Brain pericyte (primary cell): ENCODE measurements at regions not wholly inside any gene's neighbourhood (a gene's known extent, or its start where the extent isn't known, plus 50 kb on each side); places are given as distances from the start of the nearest gene placed in this dataset.
"Not testable (repeated sequence)": the region's sequence is repeated elsewhere in the genome, so short reads cannot be mapped to it uniquely, and the experiment has no call there.

Experiments
- DNase-seq: peaks from one replicate; pipeline ENCODE4 v3.0.0-alpha.2; 2012; ENCODE audit warnings: low read depth, low spot score

DNA sequence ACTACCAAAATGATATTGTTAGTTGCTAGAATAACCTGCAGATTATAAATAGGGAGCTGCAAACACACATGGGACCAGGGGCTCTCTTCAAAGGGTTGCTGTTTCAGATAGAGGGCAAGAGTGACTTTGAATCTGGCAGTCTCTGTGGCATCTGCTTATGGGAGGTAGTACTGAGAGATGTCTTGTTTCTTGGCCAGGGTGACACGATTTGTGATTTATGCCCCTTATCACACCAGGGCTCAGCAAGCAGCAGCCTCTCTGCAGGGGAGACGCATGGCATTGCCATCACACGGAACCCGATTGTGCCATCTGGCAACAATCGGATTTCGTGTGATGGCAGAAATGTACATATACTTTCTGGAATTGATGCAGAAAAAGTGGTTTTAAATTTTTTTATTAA lies 615.6 kb downstream of the ZNF608 start:
- DNase-seq: no peak

DNA sequence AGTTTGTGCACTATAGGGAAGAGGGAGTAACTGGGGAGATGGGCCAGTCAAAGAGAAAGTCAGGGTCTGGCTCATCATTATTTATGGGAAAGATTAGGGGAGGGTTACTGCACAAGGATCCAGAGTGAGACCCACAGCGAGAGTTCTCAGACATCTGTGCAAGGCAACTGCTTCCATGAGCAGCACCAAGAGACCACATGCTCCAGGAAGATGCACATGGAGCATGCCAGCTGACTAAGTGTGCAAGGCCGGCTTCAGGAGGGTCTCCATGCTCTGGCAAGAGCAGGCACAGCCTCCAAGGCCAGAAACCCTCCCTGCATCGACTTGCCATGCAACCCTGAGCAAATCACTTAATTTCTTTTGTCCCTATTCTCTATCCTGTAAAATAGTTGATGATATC lies 616.9 kb downstream of the CSNK1G3 start:
- DNase-seq: no peak

DNA sequence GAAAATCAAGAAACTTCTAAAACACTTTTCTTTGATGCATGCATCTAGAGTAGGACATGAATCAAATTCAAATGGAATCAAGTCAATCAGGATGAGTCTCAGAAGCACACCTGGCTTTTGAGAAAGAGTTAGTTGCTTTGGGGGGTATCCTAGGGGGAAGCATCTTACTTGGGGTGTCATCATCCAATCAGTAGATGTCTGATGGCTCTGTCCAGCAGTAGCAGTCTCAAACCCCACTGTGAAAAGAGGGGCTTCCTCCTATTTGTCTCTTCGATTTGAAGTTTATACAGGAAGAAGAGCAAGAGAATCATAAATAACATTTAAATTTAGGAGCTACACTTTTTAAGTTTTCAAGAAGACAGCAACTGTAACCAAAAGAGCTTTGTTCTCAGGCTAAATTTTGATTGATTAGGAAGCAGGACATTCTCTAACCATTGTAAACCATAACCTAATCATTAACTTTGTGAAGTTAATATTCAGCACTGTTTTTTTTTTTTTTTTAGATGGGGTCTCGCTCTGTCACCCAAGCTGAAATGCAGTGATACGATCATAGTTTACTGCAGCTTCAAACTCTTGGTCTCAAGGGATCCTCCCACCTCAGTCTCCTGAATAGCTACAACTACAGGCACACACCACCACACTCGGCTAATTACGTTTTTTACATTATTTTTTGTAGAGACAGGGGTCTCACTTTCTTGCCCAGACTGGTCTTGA lies 614.7 kb downstream of the CSNK1G3 start:
- DNase-seq: no peak

DNA sequence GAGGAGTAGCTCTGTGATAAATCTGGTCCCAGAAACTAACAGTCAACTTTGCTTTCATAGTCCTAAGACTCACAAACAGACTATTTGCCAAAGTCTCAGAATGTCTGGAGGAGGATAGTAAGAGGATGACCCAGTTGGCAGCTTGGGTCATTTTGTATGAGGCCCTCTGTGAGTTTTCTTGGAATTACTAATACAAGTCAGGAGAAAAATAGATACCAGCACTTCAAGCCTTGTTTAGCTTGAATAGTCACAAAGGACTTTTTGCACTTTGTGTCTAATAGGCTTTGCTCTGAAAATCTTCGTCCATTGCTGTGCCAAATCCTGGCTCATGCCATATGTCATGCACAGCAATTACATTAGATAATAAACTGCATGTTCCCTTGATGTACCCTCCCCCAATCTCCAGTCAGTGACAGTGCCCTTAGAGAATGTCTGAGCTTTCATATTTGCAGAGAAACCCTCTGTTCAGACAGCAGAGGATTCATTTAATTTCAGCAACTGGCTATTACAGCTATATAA lies 612.8 kb downstream of the CSNK1G3 start:
- DNase-seq: no peak

DNA sequence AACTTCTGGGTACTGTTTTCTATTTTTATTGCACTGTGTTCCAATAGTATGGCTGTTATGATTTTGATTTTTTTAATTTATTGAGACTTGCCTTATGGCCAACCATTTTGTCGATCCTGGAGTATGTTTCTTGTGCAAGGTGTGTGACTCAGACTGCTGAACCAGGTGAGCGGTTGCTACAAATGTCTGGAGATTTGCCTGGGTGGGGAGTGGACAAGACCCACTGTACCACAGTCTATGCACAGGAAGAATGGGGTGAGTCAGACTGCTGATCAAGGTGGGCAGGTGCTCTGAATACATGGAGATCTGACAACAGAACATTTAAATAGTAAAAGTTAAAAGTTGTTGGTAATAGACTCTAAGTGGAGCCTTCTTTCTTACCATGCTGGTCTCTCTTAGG lies 609.2 kb downstream of the CSNK1G3 start:
- no peak for DNase-seq

DNA sequence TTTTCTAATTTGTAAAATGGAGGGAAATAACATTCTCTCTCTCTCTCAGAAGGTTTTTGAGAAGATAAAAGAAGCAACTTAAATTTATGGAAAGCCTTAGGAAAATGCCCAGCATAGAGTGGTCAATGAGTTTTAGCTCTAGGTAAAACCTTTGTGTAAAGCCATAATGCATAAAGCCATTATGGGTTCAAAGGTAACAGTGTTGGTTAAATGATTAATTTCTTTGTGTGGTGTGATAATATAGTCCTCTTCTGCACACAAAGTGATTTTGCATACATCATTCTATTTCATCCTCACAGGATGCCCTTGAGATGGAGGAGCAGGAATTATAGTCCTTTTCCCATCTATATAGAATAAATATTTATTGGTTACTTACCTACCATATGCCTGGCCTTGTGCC lies 602.9 kb downstream of the CSNK1G3 start:
- no peak for DNase-seq

DNA sequence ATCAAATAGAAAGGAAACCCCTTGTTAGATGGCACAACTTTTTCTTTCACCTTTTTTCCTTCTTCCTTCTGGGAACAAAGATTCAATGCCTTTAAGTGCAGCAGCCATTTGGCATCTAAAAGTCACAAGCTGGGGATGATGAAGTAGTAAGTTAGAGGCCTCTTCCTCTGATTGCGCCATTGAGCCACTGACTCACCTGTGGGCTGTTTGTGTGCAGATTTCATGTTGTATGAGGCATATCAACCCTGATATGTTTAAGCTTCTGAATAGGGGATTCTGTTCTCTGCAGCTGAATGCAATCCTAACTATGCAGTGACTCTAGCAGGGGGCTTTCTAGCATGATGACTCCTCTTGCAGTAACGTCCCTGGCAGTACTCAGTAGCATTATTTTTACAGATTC lies 599.9 kb downstream of the CSNK1G3 start:
- no peak for DNase-seq

DNA sequence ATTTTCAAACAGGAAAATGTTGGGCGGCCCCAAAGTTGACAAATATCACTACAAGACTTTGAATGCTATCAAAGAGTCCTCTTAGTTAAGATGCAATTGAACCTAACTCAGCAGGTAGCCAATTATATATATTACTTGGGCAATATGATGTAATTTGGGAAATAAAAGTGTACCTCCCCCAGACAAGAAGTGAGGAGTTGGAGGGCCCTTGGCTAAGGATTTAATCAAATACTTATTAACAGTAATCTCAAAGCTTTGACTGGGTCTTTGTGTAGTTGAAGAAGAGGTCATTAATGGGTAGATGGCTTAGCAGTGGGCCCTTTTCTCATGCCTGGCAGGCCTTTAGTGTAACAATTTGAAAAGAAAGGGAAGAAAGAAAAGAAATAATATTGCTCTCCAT lies 599.0 kb downstream of the CSNK1G3 start:
- no peak for DNase-seq

DNA sequence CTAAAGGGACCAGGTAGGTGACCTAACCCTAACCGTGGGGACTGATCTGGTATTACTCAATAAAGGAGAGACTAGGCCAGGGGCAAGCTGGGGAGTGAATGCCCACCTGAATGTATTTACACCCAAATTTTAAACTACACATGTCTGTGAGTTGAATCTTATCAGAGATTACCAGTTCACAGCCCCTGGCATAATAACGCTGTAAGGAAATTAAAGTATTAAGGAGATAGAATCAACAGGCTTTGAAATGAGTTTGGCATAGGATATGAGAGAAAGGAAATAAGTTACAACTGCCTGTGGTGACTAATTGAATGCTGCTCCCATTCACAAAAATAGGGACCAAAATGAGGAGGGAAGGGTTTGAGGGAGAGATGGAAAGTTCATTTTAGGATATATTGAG lies 593.3 kb downstream of the CSNK1G3 start:
- no peak for DNase-seq

DNA sequence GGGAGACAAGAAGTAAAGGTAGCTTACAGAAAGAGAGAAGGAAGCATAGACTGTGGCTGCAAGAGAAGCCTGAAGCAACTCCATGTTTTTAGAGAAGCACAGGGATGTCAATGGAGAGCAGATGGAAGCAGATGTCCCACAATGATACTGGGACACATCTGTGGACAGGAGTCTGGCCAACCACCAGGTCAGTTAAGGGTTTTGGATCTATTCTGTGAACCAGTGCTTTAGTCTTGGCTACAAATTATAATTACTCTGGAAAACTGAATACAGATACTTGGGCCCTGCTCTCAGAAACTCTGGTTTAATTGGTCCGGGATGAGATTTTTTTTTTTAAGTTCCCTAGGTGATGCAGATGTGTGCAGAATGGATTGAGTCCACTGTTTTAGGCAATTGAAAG lies 592.8 kb downstream of the CSNK1G3 start:
- DNase-seq: no peak

DNA sequence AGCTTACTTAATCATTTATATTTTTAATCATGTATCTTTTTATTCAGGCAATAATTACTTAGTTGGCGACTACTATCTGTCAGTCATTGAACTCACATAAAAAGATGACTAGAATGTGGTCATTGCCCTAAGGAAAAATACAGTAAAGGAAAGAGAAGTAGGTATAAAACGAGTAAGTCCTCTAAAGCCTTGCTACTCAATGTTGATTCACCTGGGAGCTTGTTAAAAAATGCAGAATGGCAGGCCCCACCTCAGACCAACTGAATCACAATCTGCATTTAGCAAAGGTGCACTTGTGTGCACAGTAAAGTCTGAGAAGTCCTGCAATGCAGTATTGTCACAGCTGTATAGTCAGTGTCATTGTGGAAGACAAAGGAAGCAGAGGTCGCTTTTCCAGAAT lies 592.4 kb downstream of the CSNK1G3 start:
- DNase-seq: no peak

DNA sequence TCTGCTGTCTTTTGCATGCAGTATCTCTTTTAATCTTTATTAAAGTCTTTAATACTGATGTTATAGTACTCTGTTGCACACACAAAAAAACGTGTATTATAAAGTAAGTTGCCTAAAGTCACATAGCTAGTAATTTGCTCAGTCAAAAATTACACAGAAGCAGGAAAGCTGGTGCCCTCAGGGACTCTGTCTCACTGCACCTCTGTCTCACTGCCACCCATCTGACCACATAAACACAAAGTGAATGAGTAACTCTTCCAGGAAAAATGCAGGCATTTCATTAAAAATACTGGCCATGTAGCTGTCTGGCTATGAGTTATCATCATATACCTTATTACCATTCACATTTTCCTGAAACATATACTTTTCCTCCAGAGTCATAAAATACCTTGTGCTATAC lies 591.7 kb downstream of the CSNK1G3 start:
- DNase-seq: no peak

DNA sequence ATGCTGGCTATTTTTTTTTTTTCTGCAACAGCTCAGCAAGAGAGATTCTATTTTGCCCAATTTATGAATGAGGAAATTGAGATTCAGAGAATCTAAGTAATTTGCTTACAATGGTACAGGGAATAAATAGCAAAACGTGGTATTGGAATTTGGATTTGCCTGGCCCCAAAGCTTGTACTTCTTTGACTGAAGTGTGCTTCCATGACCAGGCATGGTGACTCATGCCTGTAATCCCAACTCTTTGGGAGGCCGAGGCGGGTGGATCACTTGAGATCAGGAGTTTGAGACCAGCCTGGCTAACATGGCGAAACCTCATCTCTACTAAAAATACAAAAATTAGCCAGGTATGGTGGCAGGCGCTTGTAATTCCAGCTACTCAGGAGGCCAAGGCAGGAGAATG lies 591.1 kb downstream of the CSNK1G3 start:
- not testable (repeated sequence) for DNase-seq

DNA sequence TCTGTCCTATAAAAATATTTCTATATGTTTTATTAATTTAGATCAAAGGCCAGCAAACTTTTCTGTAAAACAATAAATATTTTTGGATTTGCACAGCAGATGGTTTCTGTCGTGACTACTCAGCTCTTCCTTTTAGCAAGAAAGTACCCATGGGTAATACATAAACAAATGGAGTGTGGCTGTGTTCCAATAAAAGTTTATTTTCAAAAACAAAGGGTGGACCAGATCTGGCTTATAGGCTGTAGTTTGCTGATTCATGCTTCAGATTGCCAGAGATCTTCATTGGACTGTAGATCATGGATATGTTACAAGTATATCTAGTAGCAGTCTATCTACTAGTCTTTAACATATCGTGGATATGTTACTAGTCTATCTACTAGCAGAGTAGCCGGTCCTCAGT lies 590.5 kb downstream of the CSNK1G3 start:
- peak; percentile 53 for DNase-seq

DNA sequence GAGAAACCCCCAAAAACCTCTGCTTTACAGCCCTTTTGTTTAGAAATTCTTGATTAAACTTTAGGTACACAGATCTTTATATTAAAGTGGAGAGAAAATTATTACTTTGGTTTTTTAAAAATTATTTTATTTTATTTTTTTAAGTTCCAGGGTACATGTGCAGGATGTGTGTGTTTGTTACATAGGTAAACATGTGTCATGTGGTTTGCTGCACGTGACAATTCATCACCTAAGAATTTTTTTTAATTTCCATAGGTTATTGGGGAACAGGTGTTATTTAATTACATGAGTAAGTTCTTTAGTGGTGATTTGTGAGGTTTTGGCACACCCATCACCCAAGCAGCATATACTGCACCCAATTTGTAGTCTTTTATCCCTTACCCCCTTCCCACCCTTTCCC lies 581.7 kb downstream of the CSNK1G3 start:
- DNase-seq: no peak

DNA sequence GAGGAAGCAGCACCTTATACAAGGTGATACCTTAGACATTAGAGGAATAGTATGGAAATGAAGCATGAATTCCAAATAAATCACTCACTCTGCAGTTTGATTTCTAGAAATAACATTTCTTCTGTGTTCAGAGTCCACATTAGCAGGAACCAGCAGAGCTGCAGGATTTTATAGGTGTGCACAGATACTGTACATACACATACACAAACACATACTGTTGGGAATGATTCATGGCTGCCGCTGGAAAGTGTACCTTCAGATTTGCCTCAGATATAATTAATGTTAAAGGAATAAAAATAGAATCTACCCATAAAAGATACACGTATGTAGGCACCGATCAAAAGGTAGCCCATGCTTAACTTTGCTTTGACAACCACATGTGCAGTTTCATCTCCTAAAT lies 578.1 kb downstream of the CSNK1G3 start:
- DNase-seq: no peak

DNA sequence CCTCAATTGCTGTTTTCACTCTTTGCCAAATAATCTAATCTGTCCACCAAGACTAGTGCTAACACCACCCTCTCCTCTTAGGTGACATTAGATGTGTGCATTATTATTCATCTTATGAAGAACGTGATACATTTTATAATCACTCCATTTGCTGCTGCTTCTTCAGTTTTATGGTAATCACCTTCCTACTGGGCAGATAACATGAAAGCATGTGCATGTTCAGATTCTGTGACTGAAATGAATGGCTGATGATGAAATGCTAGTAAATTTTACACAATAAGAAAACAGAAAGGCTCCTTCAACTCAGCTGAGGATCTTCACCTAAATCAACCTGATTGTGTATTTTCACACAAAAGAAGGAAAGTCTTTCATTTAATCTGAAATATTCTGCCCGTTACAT lies 577.6 kb downstream of the CSNK1G3 start:
- no peak for DNase-seq

DNA sequence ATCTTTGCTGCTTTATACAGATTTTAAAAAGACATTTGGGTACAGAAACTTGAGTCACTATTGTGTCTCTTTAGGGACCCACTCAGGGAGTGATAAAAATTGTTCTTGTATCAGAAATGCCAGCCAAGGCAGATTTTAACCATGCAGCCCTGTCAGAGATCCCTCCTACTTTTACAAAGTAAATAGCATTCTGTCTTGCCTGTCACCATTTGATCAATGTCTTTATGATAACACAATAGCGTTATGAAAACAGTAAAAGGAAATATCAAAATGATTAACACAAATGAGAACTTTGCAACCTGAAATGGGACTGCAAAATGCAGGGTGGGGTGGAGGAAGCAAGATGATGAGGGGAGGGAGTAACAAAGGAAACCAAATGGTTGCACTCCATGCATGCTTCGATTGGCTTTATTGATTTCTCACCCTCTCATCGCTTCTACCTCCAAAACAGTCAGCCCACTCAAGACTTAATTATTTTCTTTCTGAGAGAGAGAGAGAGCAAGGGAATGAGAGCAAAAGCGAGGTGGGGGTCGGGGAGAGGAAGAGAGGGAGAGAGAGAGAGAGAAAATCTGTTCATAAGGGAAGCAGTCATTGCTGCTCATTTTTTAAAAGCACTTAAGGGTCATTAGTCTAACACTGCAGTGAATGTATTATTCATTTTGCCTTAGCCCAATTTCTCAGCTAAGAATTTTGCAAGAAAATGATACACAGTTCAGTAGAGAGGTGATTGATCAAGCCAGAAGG lies 576.5 kb downstream of the CSNK1G3 start:
- no peak for DNase-seq

DNA sequence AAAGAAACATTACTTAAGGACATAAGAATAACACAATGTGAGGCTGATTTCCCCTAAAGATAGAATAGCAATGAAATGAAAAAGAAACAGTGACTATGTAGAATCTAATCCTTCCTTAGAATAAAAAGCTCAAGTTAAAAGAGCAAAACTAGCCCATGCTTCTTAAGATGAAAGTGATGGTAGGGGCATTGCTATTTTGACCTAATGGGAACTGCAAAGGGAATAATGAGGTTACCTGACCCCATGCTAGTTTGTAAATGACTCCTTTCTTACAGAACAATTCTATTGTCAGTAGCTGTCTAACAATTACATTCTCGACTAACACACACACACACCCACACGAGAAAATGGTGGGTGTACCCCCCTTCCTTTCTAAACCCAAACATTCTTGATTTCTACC lies 575.8 kb downstream of the CSNK1G3 start:
- DNase-seq: no peak

DNA sequence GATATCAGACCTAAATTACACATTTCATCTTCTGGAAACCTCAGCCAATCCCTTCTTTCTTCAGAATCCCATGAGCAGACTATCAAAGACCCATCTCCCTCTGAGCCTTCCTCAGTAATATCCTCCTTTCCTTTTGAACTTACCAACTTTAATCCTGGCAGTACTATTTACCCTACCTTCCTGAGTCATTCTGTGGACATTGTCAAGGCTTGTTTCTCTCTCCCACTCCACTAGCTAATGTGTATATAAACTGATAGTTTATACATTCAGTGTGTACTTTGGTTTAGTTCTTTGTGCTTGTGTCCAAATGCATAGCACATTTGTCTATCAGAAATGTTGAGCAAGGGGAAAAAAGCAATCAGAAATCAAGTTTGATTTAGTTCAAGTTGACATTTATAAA lies 568.3 kb downstream of the CSNK1G3 start:
- no peak for DNase-seq

DNA sequence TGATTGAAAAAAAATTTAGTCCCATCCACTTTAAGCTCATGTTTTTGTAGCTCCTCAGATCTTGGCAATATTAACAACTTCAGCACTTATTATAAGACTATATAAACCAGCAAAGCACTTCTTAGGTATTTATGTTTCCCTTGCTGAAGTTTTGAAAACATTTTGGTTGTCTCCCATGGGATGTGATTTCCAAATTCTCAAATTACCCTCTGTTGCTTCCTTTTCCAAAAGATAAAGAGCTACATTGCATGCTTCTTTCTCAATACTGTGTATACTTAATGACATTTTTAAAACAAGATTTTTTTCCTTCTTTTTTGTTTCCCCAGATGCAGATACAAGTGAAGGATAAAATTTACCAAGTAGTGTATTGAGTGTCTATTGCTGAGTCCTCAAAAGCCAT lies 567.1 kb downstream of the CSNK1G3 start:
- peak; percentile 53 for DNase-seq

DNA sequence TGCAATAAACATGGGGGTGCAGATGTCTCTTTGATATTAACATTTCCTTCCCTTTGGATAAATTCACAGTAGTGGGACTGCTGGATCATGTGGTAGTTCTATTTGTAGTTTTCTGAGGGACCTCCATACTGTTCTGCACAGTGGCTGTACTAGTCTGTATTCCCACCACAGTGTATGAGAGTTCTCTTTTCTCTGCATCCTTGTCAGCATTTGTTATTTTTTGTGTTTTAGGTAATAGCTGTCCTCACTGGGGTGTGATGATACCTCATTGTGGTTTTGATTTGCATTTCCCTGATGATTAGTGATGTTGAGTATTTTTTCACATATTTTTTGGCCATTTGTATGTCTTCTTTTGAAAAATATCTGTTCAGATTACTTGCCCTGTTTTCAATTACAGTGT lies 562.5 kb downstream of the CSNK1G3 start:
- DNase-seq: no peak

DNA sequence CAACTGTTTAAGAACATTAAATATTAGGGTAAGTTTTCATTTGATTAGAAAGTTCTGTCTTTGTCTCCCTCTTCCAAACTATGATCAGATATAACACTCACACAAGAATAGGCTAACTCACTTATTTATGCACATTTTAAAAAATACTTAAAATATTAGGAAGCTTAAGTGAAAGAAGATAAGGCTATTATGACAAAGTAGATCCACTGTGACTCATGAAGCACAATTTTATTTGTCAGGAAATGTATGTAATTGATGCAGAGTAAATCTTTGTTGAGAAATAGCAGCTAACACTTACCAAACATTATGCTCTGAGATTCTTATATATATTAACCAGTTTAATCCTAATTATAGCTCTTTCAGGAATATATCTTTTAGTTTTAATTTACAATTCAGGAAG lies 560.6 kb downstream of the CSNK1G3 start:
- no peak for DNase-seq
